HG02763 (cell line): ENCODE measurements at regions not wholly inside any gene's neighbourhood (a gene's known extent, or its start where the extent isn't known, plus 50 kb on each side); places are given as distances from the start of the nearest gene placed in this dataset.
A peak's percentile ranks its signal among the peaks of the same experiment; 100 is the strongest.
"Not testable (repeated sequence)": the region's sequence is repeated elsewhere in the genome, so short reads cannot be mapped to it uniquely, and the experiment has no call there.

Experiments
- ATAC-seq: cut with Tn5 transposase; IDR thresholded peaks from one replicate; pipeline ENCODE4 v1.9.1; 2021; ENCODE audit warnings: mild to moderate bottlenecking, moderate library complexity; ENCODE audit not compliant: unreplicated experiment

GRCh38 chr7:114084472-114085312 is 165.9 kb upstream of the PPP1R3A start:
- no peak for ATAC-seq

GRCh38 chr7:114084002-114084471 is 165.2 kb upstream of the PPP1R3A start:
- no peak for ATAC-seq

- ATAC-seq = no peak
Measured at GRCh38 chr7:114083166-114084001, 164.6 kb upstream of the PPP1R3A start.

GRCh38 chr7:114082642-114083165 is 163.9 kb upstream of the PPP1R3A start:
- no peak for ATAC-seq

GRCh38 chr7:114081606-114082425 is 163.0 kb upstream of the PPP1R3A start:
- no peak for ATAC-seq

- not testable (repeated sequence) for ATAC-seq
Measured at GRCh38 chr7:114077158-114077524, 158.3 kb upstream of the PPP1R3A start.

GRCh38 chr7:114076392-114077157 is 157.8 kb upstream of the PPP1R3A start:
- not testable (repeated sequence) for ATAC-seq

- no peak for ATAC-seq
Measured at GRCh38 chr7:114073701-114074100, 154.9 kb upstream of the PPP1R3A start.

- no peak for ATAC-seq
Measured at GRCh38 chr7:114070246-114070645, 151.4 kb upstream of the PPP1R3A start.

- ATAC-seq = no peak
Measured at GRCh38 chr7:114062810-114063209, 144.0 kb upstream of the PPP1R3A start.

GRCh38 chr7:114051871-114052331 is 133.1 kb upstream of the PPP1R3A start:
- peak; percentile 81 for ATAC-seq

GRCh38 chr7:114050571-114050970 is 131.8 kb upstream of the PPP1R3A start:
- no peak for ATAC-seq

- ATAC-seq = no peak
Measured at GRCh38 chr7:114048386-114049235, 129.8 kb upstream of the PPP1R3A start.

GRCh38 chr7:114047889-114048288 is 129.1 kb upstream of the PPP1R3A start:
- no peak for ATAC-seq

GRCh38 chr7:114033475-114033874 is 114.7 kb upstream of the PPP1R3A start:
- ATAC-seq = no peak

- peak; percentile 79 for ATAC-seq
Measured at GRCh38 chr7:114026486-114027089, 107.8 kb upstream of the PPP1R3A start.

- ATAC-seq = no peak
Measured at GRCh38 chr7:114021135-114021534, 102.3 kb upstream of the PPP1R3A start.

- no peak for ATAC-seq
Measured at GRCh38 chr7:114008696-114009095, 89.9 kb upstream of the PPP1R3A start.

GRCh38 chr7:114007386-114007785 is 88.6 kb upstream of the PPP1R3A start:
- ATAC-seq = no peak
